ENCODE measurements at regions not wholly inside any gene's neighbourhood (a gene's known extent, or its start where the extent isn't known, plus 50 kb on each side); places are given as distances from the start of the nearest gene placed in this dataset.

GRCh38 chr14:84674636-84675035, 855.3 kb upstream of the FLRT2 start:
- TF ChIP-seq POLR2AphosphoS5 (IDR thresholded peaks at IDR 0.05; ENCODE audit: borderline replicate concordance, low read depth, low read length) (no peak), EZH2 (IDR thresholded peaks at IDR 0.05) (no peak), FOXP2 (optimal IDR thresholded peaks at IDR 0.05; ENCODE audit: control extremely low read depth, extremely low read length, insufficient read depth) (no peak)
